ENCODE measurements at regions not wholly inside any gene's neighbourhood (a gene's known extent, or its start where the extent isn't known, plus 50 kb on each side); places are given as distances from the start of the nearest gene placed in this dataset.

DNA sequence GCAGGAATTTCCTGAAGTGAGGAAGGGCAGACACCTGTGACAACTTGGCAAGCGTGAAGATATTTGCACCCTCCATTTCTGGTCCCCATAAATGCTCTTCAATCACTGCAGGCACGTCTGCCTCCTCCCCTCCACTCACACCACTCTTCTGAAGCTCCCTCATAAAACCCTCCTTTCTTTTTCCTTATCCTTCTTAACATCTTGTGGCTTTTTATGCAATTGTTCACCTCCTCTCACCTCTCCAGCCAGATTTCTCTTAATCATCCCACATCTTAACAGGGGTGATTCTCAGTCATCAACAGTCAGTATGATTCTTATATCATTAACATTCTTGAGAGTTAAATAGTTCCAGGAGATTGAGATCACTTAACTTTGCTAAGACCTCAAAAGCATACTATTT lies 277.4 kb downstream of the SPRY1 start:
- H3K4me3 ChIP-seq: no peak overlapping the region
- H4K20me1 ChIP-seq (ENCODE audit: insufficient read depth): no peaks in the 10 kb centered on the region
- peaks cover 22% of the 10 kb centered on the region for H3K4me1 ChIP-seq (ENCODE audit: insufficient read depth)
- in situ Hi-C loops (cut with MboI): loop anchor here (25.0 kb wide), 2 partner anchors 537 to 588 kb away; no protein-coding TSS in a partner anchor
- H2AFZ ChIP-seq: no peak overlapping the region
- TF ChIP-seq EZH2 (IDR thresholded peaks at IDR 0.05; ENCODE audit: insufficient read depth, poor library complexity, severe bottlenecking) (no peak), EZH2phosphoT487 (IDR thresholded peaks at IDR 0.05; ENCODE audit: insufficient read depth, low read depth) (0 out of 2 replicates have a peak, but pooled peaks have one; percentile 29)
- no peaks in the 10 kb centered on the region for H3K9me2 ChIP-seq (ENCODE audit: insufficient read depth)
- no peaks in the 10 kb centered on the region for H3K79me2 ChIP-seq (ENCODE audit: insufficient read depth)
- no peaks in the 10 kb centered on the region for H3K27me3 ChIP-seq (replicated peaks; ENCODE audit: insufficient read depth)
- H3K4me2 ChIP-seq (ENCODE audit: unreplicated experiment): peak overlapping the region; percentile 10
- no peaks in the 10 kb centered on the region for H3K9me3 ChIP-seq (ENCODE audit: low read depth)
- no peak overlapping the region for H3K27ac ChIP-seq
- 52 to 65% methylated on average over 2 of the region's 2 CpGs for WGBS, 2 experiments (ENCODE audit: low coverage in 1 of 2, low lambda C conversion rate in 2 of 2, missing lambda C conversion rate in 2 of 2)
- H3K36me3 ChIP-seq (ENCODE audit: low read depth): no peaks in the 10 kb centered on the region
- H3K9ac ChIP-seq: no peak overlapping the region
- peaks cover 17% of the 10 kb centered on the region for H3F3A ChIP-seq (ENCODE audit: insufficient read depth)
- peak; percentile 53 for DNase-seq

DNA sequence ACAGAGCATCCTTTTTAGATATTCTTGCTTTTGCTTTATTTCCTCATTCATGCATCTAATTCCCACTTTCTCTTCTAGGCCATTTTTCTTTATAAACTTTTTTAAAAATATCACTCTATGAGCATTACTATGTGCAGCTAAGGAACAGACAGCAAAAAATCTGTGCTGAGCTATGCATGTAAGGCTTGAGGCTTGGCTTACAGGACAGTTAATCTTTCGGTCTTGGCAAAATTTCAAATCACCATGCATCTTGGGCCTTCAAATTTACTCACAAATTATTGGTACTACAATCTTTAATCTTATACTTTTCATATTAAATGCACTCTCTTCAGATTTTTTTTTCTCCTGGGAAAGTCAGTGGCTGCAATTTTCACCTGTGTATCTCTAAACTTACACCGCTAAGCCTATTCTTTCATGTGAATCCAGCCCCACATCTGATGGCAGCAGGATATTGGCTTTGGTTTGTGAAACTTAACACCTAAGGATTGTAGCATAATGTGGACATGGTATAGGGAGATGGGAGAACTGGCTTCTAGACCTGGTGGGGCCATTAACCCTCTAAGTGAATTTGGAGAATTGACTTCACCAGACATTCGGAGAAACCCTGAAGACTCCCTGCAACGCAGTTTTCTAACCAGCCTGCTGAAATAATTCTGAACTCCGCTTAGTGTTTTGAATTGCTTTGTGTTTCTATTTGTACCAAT lies 278.3 kb downstream of the SPRY1 start:
- no peak overlapping the region for H2AFZ ChIP-seq
- in situ Hi-C loops (cut with MboI): loop anchor here (25.0 kb wide), 2 partner anchors 538 to 587 kb away; no protein-coding TSS in a partner anchor

DNA sequence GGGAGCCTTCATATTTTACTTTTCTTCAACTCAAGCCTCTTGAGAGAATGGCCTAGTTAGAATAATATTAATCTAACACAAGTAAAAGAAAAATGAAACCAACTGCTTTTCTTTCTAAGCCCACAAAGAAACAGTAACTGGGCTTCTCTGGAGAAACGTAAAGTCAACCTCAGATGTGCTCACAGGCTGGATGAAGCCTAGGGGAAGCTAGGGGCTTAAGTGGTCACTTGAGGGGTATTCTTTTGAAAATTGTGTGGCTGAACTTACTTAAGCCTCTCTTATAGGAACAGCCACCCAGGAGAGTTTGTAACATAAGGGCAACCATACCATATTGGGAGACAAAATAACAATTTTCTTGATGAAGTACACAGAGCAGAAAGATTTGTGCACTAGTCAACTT lies 279.0 kb downstream of the SPRY1 start:
- Histone ChIP-seq H3K9me3 (ENCODE audit: low read depth) (no peaks in the 10 kb centered on the region), H3K79me2 (ENCODE audit: insufficient read depth) (no peaks in the 10 kb centered on the region), H3K4me1 (ENCODE audit: insufficient read depth) (peaks cover 22% of the 10 kb centered on the region), H4K20me1 (ENCODE audit: insufficient read depth) (no peaks in the 10 kb centered on the region), H3K9ac (no peak overlapping the region), H3K36me3 (ENCODE audit: low read depth) (no peaks in the 10 kb centered on the region), H3K27ac (no peak overlapping the region), H3K4me2 (ENCODE audit: unreplicated experiment) (no peak overlapping the region), H2AFZ (no peak overlapping the region), H3K9me2 (ENCODE audit: insufficient read depth) (no peaks in the 10 kb centered on the region), H3F3A (ENCODE audit: insufficient read depth) (peaks cover 17% of the 10 kb centered on the region), H3K27me3 (replicated peaks; ENCODE audit: insufficient read depth) (no peaks in the 10 kb centered on the region), H3K4me3 (no peak overlapping the region)
- WGBS, 2 experiments (ENCODE audit: low coverage in 1 of 2, low lambda C conversion rate in 2 of 2, missing lambda C conversion rate in 2 of 2): 100% methylated on average over 1 of the region's 1 CpG
- in situ Hi-C loops (cut with MboI): no loop called here
- TF ChIP-seq EZH2phosphoT487 (IDR thresholded peaks at IDR 0.05; ENCODE audit: insufficient read depth, low read depth): no peak
- no peak for TF ChIP-seq EZH2 (IDR thresholded peaks at IDR 0.05; ENCODE audit: insufficient read depth, poor library complexity, severe bottlenecking)
- DNase-seq: no peak

More for the DNA sequence above, 278.3 kb downstream of the SPRY1 start:
- H3K4me3 ChIP-seq: no peak overlapping the region
- WGBS, 2 experiments (ENCODE audit: low coverage in 1 of 2, low lambda C conversion rate in 2 of 2, missing lambda C conversion rate in 2 of 2): 86% methylated on average over 5 of the region's 5 CpGs
- no peaks in the 10 kb centered on the region for H3K36me3 ChIP-seq (ENCODE audit: low read depth)
- H3K9ac ChIP-seq: no peak overlapping the region
- no peaks in the 10 kb centered on the region for H3K79me2 ChIP-seq (ENCODE audit: insufficient read depth)
- no peaks in the 10 kb centered on the region for H4K20me1 ChIP-seq (ENCODE audit: insufficient read depth)
- no peaks in the 10 kb centered on the region for H3K9me2 ChIP-seq (ENCODE audit: insufficient read depth)
- peaks cover 22% of the 10 kb centered on the region for H3K4me1 ChIP-seq (ENCODE audit: insufficient read depth)
- no peak overlapping the region for H3K27ac ChIP-seq
- no peaks in the 10 kb centered on the region for H3K27me3 ChIP-seq (replicated peaks; ENCODE audit: insufficient read depth)
- DNase-seq: no peak
- TF ChIP-seq EZH2 (IDR thresholded peaks at IDR 0.05; ENCODE audit: insufficient read depth, poor library complexity, severe bottlenecking): no peak
- TF ChIP-seq EZH2phosphoT487 (IDR thresholded peaks at IDR 0.05; ENCODE audit: insufficient read depth, low read depth): no peak
- H3F3A ChIP-seq (ENCODE audit: insufficient read depth): peaks cover 17% of the 10 kb centered on the region
- no peaks in the 10 kb centered on the region for H3K9me3 ChIP-seq (ENCODE audit: low read depth)
- no peak overlapping the region for H3K4me2 ChIP-seq (ENCODE audit: unreplicated experiment)

DNA sequence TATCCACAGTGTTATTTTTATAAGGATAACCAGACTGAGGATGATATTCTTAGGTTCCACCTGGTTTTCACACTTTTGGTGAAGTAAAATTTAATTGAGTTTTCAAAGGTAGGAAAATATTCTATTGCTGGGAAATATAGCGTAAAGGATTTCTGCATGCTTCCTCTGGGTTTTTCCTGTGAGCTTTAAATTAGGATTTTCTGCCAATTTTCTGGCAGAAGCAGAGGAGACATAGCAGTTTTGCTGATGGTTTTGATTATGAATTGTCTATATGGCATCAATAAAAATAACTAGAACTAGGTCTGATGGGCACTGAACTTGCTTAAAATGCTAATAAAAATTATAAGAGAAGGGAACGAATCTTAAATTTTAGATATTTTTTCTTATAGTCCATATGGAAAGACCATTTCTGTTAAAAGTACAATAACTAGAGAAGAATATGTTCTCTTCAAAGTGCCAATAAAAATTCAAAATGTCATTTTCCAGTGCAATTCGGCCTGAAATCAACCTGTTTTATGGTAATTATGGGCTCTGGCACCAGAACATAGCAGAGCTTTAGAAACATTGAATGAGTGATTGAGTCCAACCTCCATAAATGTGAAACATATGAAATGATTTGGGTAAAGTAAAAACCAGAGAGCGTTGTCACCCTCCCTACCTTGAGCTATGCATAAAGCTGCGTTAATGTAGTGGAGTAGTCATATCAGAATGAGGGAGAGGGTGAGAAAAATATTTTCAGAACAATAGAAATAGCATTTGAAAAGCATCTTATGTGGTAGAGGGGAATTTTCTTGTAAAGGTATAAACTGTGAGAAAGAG lies 279.7 kb downstream of the SPRY1 start:
- H3K36me3 ChIP-seq (ENCODE audit: low read depth): no peaks in the 10 kb centered on the region
- peaks cover 17% of the 10 kb centered on the region for H3F3A ChIP-seq (ENCODE audit: insufficient read depth)
- H3K27ac ChIP-seq: no peak overlapping the region
- TF ChIP-seq EZH2 (IDR thresholded peaks at IDR 0.05; ENCODE audit: insufficient read depth, poor library complexity, severe bottlenecking) (no peak), EZH2phosphoT487 (IDR thresholded peaks at IDR 0.05; ENCODE audit: insufficient read depth, low read depth) (no peak)
- no peak overlapping the region for H3K4me3 ChIP-seq
- in situ Hi-C loops (cut with MboI): no loop called here
- no peaks in the 10 kb centered on the region for H3K79me2 ChIP-seq (ENCODE audit: insufficient read depth)
- no peaks in the 10 kb centered on the region for H3K27me3 ChIP-seq (replicated peaks; ENCODE audit: insufficient read depth)
- WGBS, 2 experiments (ENCODE audit: low coverage in 1 of 2, low lambda C conversion rate in 2 of 2, missing lambda C conversion rate in 2 of 2): 89 to 91% methylated on average over 5 of the region's 5 CpGs
- no peak overlapping the region for H2AFZ ChIP-seq
- no peak overlapping the region for H3K9ac ChIP-seq
- no peaks in the 10 kb centered on the region for H4K20me1 ChIP-seq (ENCODE audit: insufficient read depth)
- DNase-seq: no peak
- no peaks in the 10 kb centered on the region for H3K9me3 ChIP-seq (ENCODE audit: low read depth)
- H3K4me1 ChIP-seq (ENCODE audit: insufficient read depth): peaks cover 22% of the 10 kb centered on the region
- no peak overlapping the region for H3K4me2 ChIP-seq (ENCODE audit: unreplicated experiment)
- H3K9me2 ChIP-seq (ENCODE audit: insufficient read depth): no peaks in the 10 kb centered on the region
